ENCODE measurements at regions not wholly inside any gene's neighbourhood (a gene's known extent, or its start where the extent isn't known, plus 50 kb on each side); places are given as distances from the start of the nearest gene placed in this dataset.
"Not testable (repeated sequence)": the region's sequence is repeated elsewhere in the genome, so short reads cannot be mapped to it uniquely, and the experiment has no call there.

GRCh38 chr15:87557881-87558280 is 698.7 kb downstream of the NTRK3 start:
- H3K4me1 ChIP-seq (ENCODE audit: insufficient read depth, poor library complexity, severe bottlenecking), result peaks cover 13% of the 10 kb centered on the region
- no peaks in the 10 kb centered on the region for H3K27me3 ChIP-seq (ENCODE audit: insufficient read depth, poor library complexity, severe bottlenecking)
- no peak overlapping the region for H3K4me3 ChIP-seq (ENCODE audit: severe bottlenecking)
- no peak for DNase-seq (ENCODE audit: low spot score)
- H3K36me3 ChIP-seq (ENCODE audit: low read depth), result no peaks in the 10 kb centered on the region
- peaks cover 5% of the 10 kb centered on the region for H3K9me3 ChIP-seq (ENCODE audit: severe bottlenecking)
- H3K27ac ChIP-seq (ENCODE audit: poor library complexity, severe bottlenecking), result no peak overlapping the region
- TF ChIP-seq CTCF (IDR thresholded peaks at IDR 0.05; ENCODE audit: poor library complexity, severe bottlenecking), result no peak
- ATAC-seq (ENCODE audit: low read depth), result no peak; the same call in 2 of the 3 replicates

DNA sequence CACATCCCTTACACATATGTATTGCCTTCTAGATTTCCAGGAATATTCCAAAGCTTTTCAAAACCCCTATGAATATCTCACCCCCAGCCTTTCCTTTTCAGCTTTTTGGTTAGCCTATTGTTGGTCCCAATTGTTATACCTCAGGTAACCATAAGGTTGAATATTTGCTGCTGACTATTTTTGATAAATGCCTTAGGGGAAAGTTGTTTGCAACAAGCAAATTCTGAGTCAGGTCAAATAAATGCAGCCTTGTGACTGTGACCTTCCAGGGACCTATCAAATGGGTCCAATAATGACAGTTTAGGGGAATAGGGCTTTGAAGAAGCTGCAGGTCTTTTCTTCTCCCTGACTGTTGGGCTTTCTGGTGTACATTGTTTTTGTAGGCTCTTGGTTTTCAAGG is 699.7 kb downstream of the NTRK3 start:
- DNase-seq (ENCODE audit: low spot score) (no peak), ATAC-seq (ENCODE audit: low read depth) (peak; percentile 48)
- Histone ChIP-seq H3K4me3 (ENCODE audit: severe bottlenecking) (no peak overlapping the region), H3K36me3 (ENCODE audit: low read depth) (no peaks in the 10 kb centered on the region), H3K9me3 (ENCODE audit: severe bottlenecking) (peaks cover 5% of the 10 kb centered on the region), H3K4me1 (ENCODE audit: insufficient read depth, poor library complexity, severe bottlenecking) (peaks cover 13% of the 10 kb centered on the region), H3K27me3 (ENCODE audit: insufficient read depth, poor library complexity, severe bottlenecking) (no peaks in the 10 kb centered on the region), H3K27ac (ENCODE audit: poor library complexity, severe bottlenecking) (peak overlapping the region; percentile 8)
- TF ChIP-seq CTCF (IDR thresholded peaks at IDR 0.05; ENCODE audit: poor library complexity, severe bottlenecking), result no peak

- H3K36me3 ChIP-seq (ENCODE audit: low read depth), result no peaks in the 10 kb centered on the region
- no peak overlapping the region for H3K4me3 ChIP-seq (ENCODE audit: severe bottlenecking)
- DNase-seq (ENCODE audit: low spot score) (no peak), ATAC-seq (ENCODE audit: low read depth) (no peak)
- H3K27ac ChIP-seq (ENCODE audit: poor library complexity, severe bottlenecking), result no peak overlapping the region
- H3K27me3 ChIP-seq (ENCODE audit: insufficient read depth, poor library complexity, severe bottlenecking), result no peaks in the 10 kb centered on the region
- TF ChIP-seq CTCF (IDR thresholded peaks at IDR 0.05; ENCODE audit: poor library complexity, severe bottlenecking), result no peak
- H3K9me3 ChIP-seq (ENCODE audit: severe bottlenecking), result peaks cover 5% of the 10 kb centered on the region
- no peaks in the 10 kb centered on the region for H3K4me1 ChIP-seq (ENCODE audit: insufficient read depth, poor library complexity, severe bottlenecking)
Measured at GRCh38 chr15:87549860-87550259, 706.7 kb downstream of the NTRK3 start.

- H3K4me3 ChIP-seq (ENCODE audit: severe bottlenecking), result no peak overlapping the region
- TF ChIP-seq CTCF (IDR thresholded peaks at IDR 0.05; ENCODE audit: poor library complexity, severe bottlenecking), result no peak
- DNase-seq (ENCODE audit: low spot score), result no peak
- H3K4me1 ChIP-seq (ENCODE audit: insufficient read depth, poor library complexity, severe bottlenecking), result no peaks in the 10 kb centered on the region
- no peak overlapping the region for H3K27ac ChIP-seq (ENCODE audit: poor library complexity, severe bottlenecking)
- peaks cover 5% of the 10 kb centered on the region for H3K9me3 ChIP-seq (ENCODE audit: severe bottlenecking)
- H3K36me3 ChIP-seq (ENCODE audit: low read depth), result no peaks in the 10 kb centered on the region
- no peak for ATAC-seq (ENCODE audit: low read depth)
- no peaks in the 10 kb centered on the region for H3K27me3 ChIP-seq (ENCODE audit: insufficient read depth, poor library complexity, severe bottlenecking)
Measured at GRCh38 chr15:87549296-87549695, 707.2 kb downstream of the NTRK3 start.

DNA sequence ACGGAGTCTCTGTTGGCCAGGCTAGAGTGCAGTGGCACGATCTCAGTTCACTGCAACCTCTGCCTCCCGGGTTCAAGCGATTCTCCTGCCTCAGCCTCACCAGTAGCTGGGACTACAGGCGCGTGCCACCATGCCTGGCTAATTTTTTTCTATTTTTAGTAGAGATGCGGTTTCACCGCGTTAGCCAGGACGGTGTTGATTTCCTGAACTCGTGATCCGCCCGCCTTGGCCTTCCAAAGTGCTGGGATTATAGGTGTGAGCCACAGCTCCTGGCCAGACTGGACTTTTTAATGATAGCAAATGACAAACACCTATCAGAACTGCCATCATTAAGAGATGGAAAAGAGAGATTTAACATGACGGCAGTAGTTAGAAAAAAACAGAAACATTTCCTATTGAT is 707.9 kb downstream of the NTRK3 start:
- ATAC-seq (ENCODE audit: low read depth); H3K27me3 ChIP-seq (ENCODE audit: insufficient read depth, poor library complexity, severe bottlenecking); H3K27ac ChIP-seq (ENCODE audit: poor library complexity, severe bottlenecking); H3K4me1 ChIP-seq (ENCODE audit: insufficient read depth, poor library complexity, severe bottlenecking); DNase-seq (ENCODE audit: low spot score); H3K4me3 ChIP-seq (ENCODE audit: severe bottlenecking); H3K9me3 ChIP-seq (ENCODE audit: severe bottlenecking); H3K36me3 ChIP-seq (ENCODE audit: low read depth): not testable (repeated sequence)

Measured in RWPE2 (cell line).